GM18909 (cell line): ENCODE measurements at regions not wholly inside any gene's neighbourhood (a gene's known extent, or its start where the extent isn't known, plus 50 kb on each side); places are given as distances from the start of the nearest gene placed in this dataset.
A peak's percentile ranks its signal among the peaks of the same experiment; 100 is the strongest.
"Not testable (repeated sequence)": the region's sequence is repeated elsewhere in the genome, so short reads cannot be mapped to it uniquely, and the experiment has no call there.

Experiments
- ATAC-seq: cut with Tn5 transposase; IDR thresholded peaks from one replicate; pipeline ENCODE4 v1.9.1; 2021; ENCODE audit warnings: mild to moderate bottlenecking; ENCODE audit not compliant: unreplicated experiment, poor library complexity

- no peak for ATAC-seq
These were observed 142.8 kb downstream of the NECTIN1 start for GRCh38 chr11:119586181-119586580.

- ATAC-seq, result no peak
These were observed 143.8 kb downstream of the NECTIN1 start for GRCh38 chr11:119585043-119585781.

DNA sequence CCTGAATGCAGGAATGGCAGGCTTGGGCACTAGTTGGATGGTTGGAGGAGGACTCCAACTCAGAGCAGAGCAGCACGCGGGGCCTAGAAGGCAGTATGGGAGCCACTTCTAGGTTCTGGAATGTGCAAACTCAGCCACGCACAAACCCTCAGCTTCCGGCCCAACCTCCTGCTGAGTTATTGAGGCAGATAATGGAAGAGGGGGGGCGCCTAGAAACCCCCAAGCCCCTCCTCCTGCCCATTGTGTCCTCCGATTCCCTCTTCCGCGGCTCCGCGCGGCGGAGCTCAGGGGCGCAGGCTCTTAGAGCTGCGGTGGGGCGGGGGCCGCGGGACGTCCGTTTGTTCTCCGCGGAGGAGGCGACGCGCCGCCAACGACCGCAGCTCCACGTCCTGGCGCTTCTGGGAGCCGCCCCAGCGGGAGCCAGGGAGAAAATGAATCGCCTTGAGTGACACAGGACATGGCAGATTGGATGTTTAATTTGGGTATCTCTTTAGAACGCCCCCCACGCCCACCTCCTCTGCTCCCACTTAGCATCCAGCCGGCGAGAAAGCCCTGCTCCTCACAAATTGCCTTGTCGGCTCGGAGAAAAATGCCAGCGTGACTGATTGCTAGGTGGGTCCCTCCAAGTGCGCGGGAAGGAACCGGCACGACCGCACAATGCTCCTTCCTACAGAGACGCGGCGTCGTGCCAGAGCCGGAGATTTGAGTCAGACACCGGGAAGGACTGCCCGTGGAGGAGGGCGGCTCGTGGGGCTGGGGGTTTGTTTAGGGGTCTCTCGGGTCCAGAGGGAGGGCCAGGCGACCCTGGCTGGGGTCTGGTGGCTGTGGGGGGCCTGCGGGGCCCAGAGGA, 144.6 kb downstream of the NECTIN1 start:
- no peak for ATAC-seq

GRCh38 chr11:119583585-119583984, 145.4 kb downstream of the NECTIN1 start:
- no peak for ATAC-seq

DNA sequence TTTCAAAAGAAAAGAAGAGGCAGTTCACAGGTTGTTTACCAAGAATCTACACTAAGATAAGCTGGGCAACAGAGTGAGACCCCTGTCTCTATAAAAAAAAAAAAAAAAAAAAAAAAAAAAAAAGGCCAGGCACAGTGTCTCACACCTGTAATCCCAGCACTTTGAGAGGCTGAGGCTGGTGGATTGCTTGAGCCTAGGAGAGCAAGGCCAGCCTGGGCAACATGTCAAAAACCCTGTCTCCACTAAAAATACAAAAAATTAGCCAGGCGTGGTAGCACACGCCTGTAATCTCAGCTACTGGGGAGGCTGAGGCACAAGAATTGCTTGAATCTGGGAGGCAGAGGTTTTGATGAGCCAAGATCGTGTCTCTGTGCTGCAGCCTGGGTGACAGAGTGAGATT, 147.6 kb downstream of the NECTIN1 start:
- ATAC-seq, result not testable (repeated sequence)

DNA sequence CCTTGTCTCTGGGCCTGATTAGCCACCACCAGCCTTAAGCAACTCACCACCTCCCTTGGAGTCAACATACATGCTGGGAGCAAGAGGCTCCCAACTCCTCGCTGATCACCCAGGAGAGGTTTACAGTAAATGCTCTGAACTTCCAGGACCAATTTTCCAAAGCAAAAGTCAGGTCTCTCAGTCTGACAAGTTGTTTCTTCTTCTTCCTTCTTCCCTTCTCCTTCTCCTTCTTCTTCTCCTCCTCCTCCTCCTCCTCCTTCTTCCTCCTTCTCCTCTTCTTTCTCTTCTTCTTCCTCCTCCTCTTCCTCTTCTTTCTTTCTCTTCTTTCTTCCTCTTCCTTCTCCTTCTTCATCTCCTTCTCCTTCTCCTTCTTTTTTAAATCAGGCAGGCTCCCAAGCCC, 148.2 kb downstream of the NECTIN1 start:
- ATAC-seq, result no peak

DNA sequence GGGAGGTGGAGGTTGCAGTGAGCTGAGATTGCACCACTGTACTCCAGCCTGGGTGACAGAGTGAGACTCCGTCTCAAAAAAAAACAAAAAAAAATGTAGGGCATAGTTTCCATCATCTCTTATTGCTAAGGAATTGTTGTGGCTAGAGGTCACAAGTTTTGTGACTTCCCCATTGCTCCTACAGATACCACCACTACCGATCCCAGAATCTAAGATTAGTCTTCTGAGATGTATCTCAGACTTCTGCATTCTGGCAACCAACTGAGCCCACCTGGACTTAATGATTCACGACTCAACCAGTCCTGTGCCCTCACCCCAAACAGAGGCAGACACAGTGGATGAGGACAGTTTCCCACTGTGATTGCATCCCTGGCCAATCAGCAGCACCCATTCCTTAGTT, 148.9 kb downstream of the NECTIN1 start:
- no peak for ATAC-seq

DNA sequence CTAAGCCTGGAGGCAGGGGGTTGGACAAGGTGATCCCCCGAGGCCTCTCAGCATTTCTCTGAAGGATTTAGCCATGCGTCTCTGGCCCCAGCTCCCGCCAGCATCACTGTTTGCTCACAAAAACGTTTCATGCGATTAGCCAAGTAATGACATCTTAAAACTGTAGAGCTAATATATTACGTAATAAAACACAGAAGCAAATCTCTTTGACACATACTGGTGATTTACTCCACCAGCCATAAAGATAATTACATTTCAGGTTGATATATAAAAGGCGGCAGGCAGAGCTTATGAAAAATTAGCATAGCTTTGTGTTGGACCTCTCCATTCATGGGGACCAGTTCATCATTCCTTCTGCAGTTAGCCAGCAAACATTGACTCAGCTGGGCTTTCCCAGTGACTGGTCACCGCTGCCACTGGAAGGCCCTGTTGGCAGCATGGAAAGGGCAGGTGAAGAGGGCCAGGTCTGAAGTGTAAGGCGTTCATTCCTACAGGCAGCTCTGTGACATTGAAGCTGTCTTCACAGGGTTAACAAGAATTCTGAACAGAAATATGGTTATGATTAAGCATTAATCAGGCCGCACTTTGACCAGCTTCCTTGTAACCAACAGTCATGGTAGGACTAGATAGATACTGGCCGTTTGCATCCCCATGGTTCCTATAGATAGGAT, 150.3 kb downstream of the NECTIN1 start:
- ATAC-seq, result no peak

GRCh38 chr11:119573858-119574257, 150.9 kb upstream of the THY1 start:
- no peak for ATAC-seq

GRCh38 chr11:119572481-119573424, 149.8 kb upstream of the THY1 start:
- ATAC-seq, result no peak

GRCh38 chr11:119571311-119571710, 148.3 kb upstream of the THY1 start:
- no peak for ATAC-seq

- ATAC-seq, result peak; percentile 66
These were observed 145.0 kb upstream of the THY1 start for GRCh38 chr11:119567688-119568582.

- ATAC-seq, result no peak
These were observed 143.3 kb upstream of the THY1 start for GRCh38 chr11:119566319-119566718.

DNA sequence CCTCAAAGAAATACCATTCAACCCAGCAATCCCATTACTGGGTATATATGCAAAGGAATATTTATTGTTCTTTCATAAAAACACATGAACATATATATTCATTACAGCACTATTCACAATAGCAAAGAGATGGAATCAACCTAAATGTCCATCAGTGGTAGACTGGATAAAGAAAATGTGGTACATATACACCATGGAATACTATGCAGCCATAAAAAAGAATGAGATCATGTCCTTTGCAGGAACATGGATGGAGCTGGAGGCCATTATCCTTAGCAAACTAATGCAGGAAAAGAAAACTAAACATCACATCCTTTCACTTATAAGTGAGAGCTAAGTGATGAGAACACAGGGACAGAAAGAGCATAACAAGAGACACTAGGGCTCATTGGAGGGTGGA, 142.7 kb upstream of the THY1 start:
- not testable (repeated sequence) for ATAC-seq

- ATAC-seq, result no peak
These were observed 138.0 kb upstream of the THY1 start for GRCh38 chr11:119560961-119561360.

GRCh38 chr11:119560291-119560690, 137.3 kb upstream of the THY1 start:
- ATAC-seq, result no peak

DNA sequence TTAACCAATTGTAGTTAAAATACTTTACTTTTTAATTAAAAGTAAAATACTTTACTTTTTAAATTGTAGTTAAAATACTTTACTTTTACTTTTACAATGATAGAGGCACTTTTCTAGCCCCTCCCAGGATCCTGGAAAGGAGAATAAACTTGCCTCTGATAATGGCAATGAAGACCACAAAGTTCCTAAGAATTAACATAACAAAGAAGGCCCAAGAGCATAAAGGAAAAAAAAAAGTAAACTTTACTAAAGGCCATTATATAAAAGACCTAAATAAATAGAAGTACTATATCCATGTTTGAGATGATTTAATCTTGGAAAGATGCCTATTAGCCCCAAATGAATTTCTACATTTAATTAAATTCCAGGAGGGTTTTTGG, 129.1 kb upstream of the THY1 start:
- no peak for ATAC-seq

DNA sequence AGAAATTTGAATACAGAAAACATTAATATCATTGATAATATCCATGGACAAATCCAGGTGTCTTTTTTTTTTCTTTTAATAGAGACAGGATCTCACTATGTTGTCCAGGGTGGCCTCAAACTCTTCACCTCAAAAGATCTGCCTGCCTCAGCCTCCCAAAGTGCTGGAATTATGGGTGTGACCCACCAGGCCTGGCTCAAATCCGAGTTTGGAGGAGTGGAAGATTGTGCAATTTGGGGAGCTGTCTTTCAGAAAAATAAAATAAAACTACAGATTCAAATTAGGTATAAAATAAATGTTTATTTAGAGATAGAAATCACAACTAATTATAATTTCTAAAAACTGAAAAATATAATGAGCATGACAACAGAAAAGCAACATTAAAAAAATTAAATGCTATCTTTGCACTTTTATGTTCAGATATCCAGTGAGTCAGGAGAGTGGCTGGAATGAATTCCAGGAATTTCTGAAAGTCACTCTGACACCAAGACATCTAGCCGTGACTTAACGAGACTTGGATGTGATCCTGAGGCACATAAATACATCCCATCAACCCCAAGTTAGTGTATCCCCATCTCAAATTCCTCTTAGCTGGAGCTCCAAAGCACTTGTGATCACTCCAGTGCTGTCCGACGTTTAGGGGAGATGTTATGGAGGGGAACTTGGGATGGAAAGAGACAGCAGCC, 128.6 kb upstream of the THY1 start:
- no peak for ATAC-seq
